K562 (cell line): ENCODE measurements at regions not wholly inside any gene's neighbourhood (a gene's known extent, or its start where the extent isn't known, plus 50 kb on each side); places are given as distances from the start of the nearest gene placed in this dataset.

Source experiments
- NFIC ChIP-seq: fragments of 450-650 bp; IDR thresholded peaks from 2 replicates; pipeline ENCODE4 v1.6.1; 2017; ENCODE audit warnings: mild to moderate bottlenecking, inconsistent platforms
- PBX2 ChIP-seq, 2 experiments: IDR thresholded peaks in 1 of 2; conservative IDR thresholded peaks in 1 of 2; 2 replicates each; pipeline ENCODE4 v1.6.1; 2016; ENCODE audit warnings: low read depth in 2 of 2, mild to moderate bottlenecking in 1 of 2, missing compliant biosample characterization in 1 of 2, missing genetic modification characterization in 1 of 2, moderate library complexity in 1 of 2
- RAD21 ChIP-seq, 2 experiments: fragments of 250-450 bp in 1 of 2; fragments of 450-650 bp in 1 of 2; sonication (Bioruptor Pico) in 1 of 2; formaldehyde crosslinking in 1 of 2; IDR thresholded peaks in 1 of 2; conservative IDR thresholded peaks in 1 of 2; 2 replicates each; pipeline versions ENCODE4 v1.4.0 to v1.8.0; 2020 to 2022; ENCODE audit warnings: mild to moderate bottlenecking in 2 of 2, moderate library complexity in 1 of 2
- TEAD2 ChIP-seq: fragments of 450-650 bp; IDR thresholded peaks from 2 replicates; pipeline ENCODE4 v1.6.1; 2016; ENCODE audit warnings: missing genetic modification characterization, control low read depth, missing compliant biosample characterization
- THAP12 ChIP-seq: fragments of 250-450 bp; sonication (Bioruptor Pico); IDR thresholded peaks from 2 replicates; pipeline ENCODE4 v1.9.0; 2021; ENCODE audit warnings: mild to moderate bottlenecking, inconsistent platforms

DNA sequence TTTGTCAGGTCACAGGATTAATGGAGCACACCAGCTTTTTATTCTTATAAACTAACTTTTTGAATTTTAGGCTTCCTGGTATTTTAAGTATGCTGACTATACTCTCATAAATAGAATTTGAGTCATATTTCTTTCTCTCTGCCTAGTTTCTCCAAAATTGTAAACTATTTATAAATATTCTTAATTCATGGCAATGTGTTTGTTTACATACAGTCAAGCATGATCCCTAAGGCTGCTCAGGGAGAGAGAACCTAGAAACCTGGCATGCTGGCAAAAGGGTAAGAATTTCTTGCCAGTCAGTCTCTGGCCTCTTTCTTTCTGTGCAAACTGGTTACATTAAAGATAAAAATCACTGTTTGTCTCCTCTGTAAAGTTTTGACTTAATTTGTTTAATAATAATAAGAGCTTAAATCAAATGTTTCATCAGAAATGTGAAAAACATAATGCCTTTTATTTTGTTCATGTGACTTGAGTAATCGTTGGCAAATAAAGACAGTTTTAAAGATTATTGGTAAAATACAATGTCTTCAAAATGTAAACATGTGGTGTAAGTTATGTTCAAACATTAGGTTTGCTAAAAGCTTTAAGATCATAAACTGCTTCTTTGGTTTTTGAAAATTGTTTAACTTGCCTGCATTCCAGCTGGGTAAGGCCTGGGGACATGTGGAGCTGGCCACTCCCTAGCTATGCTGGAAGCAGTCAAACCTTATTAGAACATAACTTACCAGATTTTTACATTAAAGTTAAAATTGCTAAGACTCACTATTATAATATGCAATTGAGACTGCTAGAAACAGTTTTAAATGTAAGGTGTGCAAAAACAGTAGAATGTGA, 1401.7 kb downstream of the NCAM2 start (continued):
- TF ChIP-seq PBX2 (CRISPR knock-in tag; IDR thresholded peaks at IDR 0.05; ENCODE audit: low read depth) (no peak), PBX2 (tag; conservative IDR thresholded peaks at IDR 0.05; ENCODE audit: low read depth) (no peak), NFIC (no peak), TEAD2 (tag) (no peak), THAP12 (CRISPR knock-in tag) (no peak), RAD21 (CRISPR knock-in tag; conservative IDR thresholded peaks at IDR 0.05 in 1 of 2, IDR thresholded peaks at IDR 0.05 in 1 of 2) (no peak)
